NCI-H82 treated with DMSO at 0.1 percent for 48 hours (cell line): ENCODE measurements at regions not wholly inside any gene's neighbourhood (a gene's known extent, or its start where the extent isn't known, plus 50 kb on each side); places are given as distances from the start of the nearest gene placed in this dataset.
"Not testable (repeated sequence)": the region's sequence is repeated elsewhere in the genome, so short reads cannot be mapped to it uniquely, and the experiment has no call there.

Experiments used
- DNase-seq: peaks from one replicate; lab custom pipeline; 2025; ENCODE audit not compliant: unreplicated experiment; lab: John Stamatoyannopoulos, UW

DNA sequence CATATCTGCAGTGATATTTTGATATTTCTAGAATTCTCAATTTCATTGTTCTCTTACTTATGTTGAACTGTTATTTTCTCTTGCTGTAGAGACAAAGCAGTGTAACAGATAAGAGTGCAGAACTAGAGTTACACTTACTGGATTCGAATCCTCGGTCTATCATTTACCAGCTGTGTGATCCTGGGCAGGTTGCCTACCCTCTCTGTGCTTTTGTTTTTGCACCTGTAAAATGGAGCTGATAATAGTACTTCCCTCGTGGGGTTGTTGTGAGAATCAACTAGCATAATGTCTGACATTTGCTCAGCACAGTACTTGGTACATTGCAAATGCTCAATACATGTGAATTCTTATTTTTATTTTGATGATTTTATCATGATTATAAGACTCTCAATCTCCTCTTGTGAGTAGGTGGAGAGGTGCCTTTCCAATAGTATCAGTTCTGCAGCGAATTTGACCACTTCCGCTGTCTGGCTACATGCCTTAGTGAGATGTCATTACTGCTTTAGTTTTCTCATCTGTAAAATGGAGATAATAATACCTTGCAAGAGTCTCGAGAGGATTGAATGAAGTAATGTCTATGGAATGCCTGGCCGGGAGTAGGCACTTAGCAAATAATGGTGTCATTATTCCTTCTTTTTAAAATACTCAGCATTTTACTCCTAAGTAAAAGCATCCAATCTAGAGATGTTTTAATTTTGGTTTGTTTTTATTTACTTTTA, 312.2 kb upstream of the MAF start:
- no peak for DNase-seq

GRCh38 chr16:79911660-79912059, 311.1 kb upstream of the MAF start:
- DNase-seq = no peak

GRCh38 chr16:79909571-79909970, 309.0 kb upstream of the MAF start:
- DNase-seq = no peak

- no peak for DNase-seq
Observed at GRCh38 chr16:79903471-79903870, 302.9 kb upstream of the MAF start.

GRCh38 chr16:79902351-79902750, 301.8 kb upstream of the MAF start:
- DNase-seq = no peak

GRCh38 chr16:79901522-79901921, 301.0 kb upstream of the MAF start:
- DNase-seq = no peak

DNA sequence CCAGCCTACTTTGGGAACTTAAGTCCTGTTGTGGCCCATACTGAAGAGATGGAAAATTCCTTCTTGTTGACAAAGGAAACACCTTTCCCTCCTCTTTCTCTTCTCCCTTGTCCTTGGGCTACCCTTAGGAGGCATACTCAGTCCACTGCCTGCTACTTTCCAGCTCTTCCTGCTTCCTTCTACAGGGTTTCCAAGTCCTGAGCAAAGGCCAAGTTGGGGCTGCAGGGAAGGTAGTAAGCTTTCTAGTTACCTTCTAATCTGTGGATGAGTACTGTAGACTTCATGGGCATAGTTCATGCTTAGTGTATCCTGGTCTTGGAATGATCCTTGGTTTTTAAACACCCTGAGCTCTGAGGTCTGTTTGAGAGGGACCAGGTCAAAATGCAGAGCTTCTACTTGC, 299.2 kb upstream of the MAF start:
- no peak for DNase-seq

DNA sequence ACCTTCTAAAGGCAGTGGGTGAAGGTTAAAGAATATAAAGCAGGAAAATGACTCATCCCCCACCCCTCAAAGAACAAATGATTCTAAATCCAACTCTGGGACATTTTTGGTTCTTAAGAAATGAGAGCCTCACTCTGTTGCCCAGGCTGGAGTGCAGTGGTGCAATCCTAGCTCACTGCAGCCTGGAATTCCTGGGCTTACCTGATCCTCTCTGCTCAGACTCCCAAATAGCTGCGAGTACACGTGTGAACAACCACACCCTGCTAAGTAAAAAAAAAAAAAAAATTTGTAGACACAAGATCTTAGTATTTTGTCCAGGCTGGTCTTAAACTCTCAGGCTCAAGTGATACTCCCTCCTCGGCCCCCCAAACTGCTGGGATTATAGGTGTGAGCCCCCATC, 298.8 kb upstream of the MAF start:
- no peak for DNase-seq

DNA sequence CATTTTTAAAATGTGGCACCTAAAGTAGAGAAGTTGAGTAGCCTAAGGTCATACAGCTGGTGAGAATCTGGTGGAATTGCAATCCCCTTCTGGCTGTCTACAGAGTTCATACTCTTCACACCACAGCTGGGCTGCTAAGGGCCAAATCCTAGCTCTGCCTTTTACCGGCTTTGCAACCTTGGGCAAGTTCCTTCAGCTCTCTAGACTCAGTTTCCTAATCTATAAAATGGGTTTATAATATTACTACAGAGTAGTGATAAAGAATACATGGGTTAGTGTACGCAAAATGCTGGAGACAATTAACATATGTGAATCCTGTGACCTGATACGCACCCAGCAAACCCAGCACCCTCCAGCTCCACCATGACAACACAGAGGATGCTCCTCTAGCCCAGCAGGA, 298.2 kb upstream of the MAF start:
- no peak for DNase-seq

GRCh38 chr16:79897453-79898146, 297.1 kb upstream of the MAF start:
- DNase-seq = no peak

DNA sequence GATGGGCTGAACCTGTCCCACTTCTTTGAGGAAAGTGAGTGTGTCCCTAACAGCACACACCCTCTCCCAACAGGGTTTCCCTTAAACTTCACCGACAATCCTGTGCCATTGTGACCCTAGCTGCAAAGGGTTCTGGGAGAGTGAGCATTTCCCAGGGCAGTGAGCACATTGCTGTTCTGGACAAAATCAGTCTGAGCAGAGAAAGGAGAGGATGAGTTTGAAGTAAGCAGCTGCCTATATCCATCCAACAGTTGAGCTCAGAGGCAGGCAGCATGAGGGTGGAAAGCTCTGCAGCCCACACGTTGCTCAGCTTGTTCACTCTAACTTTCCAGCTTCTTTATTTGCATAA, 296.5 kb upstream of the MAF start:
- no peak for DNase-seq

DNA sequence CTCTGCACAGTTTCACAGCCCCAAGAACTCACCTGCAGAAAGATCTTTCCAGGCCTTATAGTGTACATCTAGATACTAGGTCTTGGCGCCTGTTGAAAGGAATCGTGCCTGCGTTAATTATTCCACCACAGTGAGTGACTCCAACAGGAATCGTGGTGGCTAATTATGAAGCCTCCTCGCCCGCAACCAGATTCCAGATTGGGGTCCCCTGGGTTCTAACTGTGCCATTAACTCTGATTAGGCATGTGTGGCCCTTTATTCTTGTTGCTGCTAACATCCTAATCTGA, 295.3 kb upstream of the MAF start:
- DNase-seq = no peak

DNA sequence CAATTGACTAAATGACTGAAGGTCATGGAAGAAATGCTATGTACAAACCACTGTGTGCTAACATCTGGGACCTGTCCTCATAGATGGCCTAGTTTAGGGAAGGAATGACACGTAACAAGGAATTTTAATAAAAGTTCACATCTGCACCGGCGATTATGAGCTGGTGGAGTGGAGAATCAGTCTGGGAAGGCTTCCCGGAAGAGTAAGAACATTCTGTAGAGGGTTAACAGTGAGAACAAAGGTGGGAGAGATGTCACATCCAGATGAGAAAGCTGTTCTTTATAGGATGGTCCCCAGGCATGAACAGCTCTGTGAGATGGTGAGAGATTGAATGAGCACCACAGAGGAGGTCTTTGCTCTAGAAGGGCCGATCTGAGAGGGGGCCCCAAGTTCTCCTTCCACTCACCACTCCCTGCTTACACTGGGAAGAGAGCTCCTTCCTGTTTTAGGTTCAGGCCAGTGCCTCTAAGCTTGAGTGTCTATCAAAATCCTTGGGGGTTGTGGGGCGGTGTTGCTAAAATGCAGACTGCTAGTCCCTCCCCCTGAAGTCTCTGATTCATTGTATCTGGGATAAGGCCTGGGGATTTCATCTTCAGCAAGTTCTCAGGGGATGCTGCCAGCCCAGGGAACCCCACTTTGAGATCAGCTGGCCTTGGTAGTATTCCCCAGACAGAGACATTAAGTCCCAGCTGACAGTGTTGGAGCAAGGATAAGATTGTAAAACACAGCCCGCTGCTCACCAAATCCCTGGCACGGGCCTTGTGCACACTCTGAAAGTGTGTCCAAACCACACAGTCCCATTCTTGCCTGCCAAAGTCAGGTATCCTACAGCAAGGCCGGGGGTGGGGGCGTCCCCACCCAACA, 294.7 kb upstream of the MAF start:
- no peak for DNase-seq

DNA sequence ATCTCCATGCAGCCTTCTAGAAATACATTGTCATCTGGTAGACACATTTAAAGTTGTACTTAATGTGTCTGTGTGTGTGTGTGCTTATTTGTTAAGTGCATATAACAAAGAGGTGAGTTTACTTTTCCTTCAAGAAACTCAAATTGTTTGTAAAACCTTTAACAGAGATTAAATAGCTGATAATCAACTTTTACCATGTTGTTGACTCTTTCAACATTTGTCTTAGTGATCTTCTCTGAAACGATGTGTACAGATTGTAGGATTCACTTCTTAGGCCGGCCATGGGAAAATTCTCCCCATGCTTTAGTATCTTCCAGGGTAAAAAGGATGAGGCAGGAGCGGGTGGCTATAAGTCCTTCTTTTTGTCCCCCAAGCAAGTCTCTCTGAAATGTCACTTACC, 292.9 kb upstream of the MAF start:
- DNase-seq = no peak

DNA sequence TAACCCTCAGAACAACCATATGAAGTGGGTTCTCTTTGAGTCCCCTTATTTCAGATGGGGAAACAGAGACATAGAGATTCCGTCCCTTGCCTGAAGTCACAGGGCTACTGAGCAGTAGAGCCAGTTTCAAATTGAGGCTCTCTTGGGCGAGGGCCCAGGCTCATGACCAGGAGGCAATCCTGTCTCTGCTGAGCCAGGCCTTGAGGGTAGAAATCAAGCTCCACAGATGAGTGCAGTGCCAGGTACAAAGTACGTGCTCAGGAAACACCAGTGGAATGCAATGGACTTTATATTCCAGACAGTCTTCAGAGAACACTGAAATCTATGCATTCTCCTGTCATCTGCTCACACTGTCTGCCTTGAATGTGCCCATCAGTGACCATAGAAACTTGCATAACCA, 291.7 kb upstream of the MAF start:
- no peak for DNase-seq

DNA sequence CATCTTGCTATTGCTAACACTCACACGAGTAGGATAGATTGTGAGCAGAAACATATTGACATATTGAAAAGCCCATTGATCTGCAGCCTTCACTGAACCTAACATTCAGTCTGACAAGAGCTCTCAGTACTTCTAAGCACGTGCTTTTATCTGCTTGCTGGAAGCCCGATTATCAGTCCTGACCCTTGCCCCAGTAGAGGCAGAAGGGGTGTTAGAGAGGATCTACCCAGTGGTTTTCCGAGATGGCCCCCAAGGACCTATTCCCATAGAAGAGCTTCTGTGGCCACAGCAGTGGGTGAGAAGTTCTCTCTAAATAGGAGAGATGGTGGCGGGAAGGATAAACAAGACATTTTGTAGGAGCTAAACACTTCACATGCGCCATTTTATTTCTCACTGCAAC, 290.9 kb upstream of the MAF start:
- DNase-seq = no peak

GRCh38 chr16:79887541-79888540, 287.3 kb upstream of the MAF start:
- DNase-seq = no peak

DNA sequence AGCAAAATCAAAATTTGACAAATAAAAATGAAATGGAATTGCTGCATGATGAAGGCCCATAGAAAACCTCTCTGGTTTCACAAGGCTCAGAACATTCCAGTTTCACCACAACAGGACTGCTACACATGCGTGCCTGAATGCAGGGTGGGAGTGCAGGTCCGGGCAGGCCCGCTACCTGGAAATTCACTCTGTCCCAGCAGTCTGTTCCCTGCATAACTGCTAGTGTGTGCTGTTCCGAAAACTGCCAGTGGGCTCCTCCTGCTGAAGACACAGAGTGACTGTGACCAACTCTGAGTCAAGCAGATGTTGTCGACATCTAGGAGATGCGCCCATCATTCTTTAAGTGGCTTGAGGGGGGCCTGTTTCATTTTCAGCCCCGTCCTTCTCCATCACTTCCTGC, 284.8 kb upstream of the MAF start:
- no peak for DNase-seq

- no peak for DNase-seq
Observed at GRCh38 chr16:79883494-79883893, 283.0 kb upstream of the MAF start.

- DNase-seq = no peak
Observed at GRCh38 chr16:79882340-79883005, 281.9 kb upstream of the MAF start.

DNA sequence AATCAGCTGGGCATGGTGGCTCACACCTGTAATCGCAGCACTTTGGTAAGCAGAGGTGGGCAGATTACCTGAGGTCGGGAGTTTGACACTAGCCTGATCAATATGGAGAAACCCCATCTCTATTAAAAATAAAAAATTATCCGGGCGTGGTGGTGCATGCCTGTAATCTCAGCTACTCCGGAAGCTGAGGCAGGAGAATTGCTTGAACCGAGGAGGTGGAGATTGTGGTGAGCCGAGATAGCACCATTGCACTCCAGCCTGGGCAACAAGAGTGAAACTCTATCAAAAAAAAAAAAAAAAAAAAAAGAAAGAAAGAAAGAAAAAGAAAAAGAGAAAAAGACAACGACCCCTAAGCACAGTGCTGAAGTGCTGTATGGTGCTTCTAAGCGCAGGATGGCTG, 280.6 kb upstream of the MAF start:
- DNase-seq = not testable (repeated sequence)
